ENCODE measurements at regions not wholly inside any gene's neighbourhood (a gene's known extent, or its start where the extent isn't known, plus 50 kb on each side); places are given as distances from the start of the nearest gene placed in this dataset.

- no peak for DNase-seq (ENCODE audit: low read depth)
Measured at GRCh38 chr2:219692521-219692920, 65.1 kb downstream of the SLC4A3 start.

GRCh38 chr2:219695145-219695709, 67.8 kb downstream of the SLC4A3 start:
- no peak for DNase-seq (ENCODE audit: low read depth)

- DNase-seq (ENCODE audit: low read depth): no peak
Measured at GRCh38 chr2:219697811-219698747, 70.6 kb downstream of the SLC4A3 start.

- DNase-seq (ENCODE audit: low read depth): no peak
Measured at GRCh38 chr2:219698748-219699439, 71.5 kb downstream of the SLC4A3 start.

GRCh38 chr2:219699440-219699821, 72.0 kb downstream of the SLC4A3 start:
- DNase-seq (ENCODE audit: low read depth): no peak

GRCh38 chr2:219701847-219702634, 74.6 kb downstream of the SLC4A3 start:
- DNase-seq (ENCODE audit: low read depth): peak; percentile 47

GRCh38 chr2:219702796-219703545, 75.5 kb downstream of the SLC4A3 start:
- peak; percentile 79 for DNase-seq (ENCODE audit: low read depth)

- DNase-seq (ENCODE audit: low read depth): no peak
Measured at GRCh38 chr2:219704878-219705277, 77.4 kb downstream of the SLC4A3 start.

- DNase-seq (ENCODE audit: low read depth): peak; percentile 71
Measured at GRCh38 chr2:219706823-219707281, 79.4 kb downstream of the SLC4A3 start.

GRCh38 chr2:219707496-219708285, 80.3 kb downstream of the SLC4A3 start:
- DNase-seq (ENCODE audit: low read depth): peak; percentile 95

GRCh38 chr2:219709331-219709761, 81.9 kb downstream of the SLC4A3 start:
- DNase-seq (ENCODE audit: low read depth): no peak

GRCh38 chr2:219713110-219713509, 85.7 kb downstream of the SLC4A3 start:
- peak; percentile 83 for DNase-seq (ENCODE audit: low read depth)

GRCh38 chr2:219714681-219715400, 87.4 kb downstream of the SLC4A3 start:
- no peak for DNase-seq (ENCODE audit: low read depth)

- peak; percentile 72 for DNase-seq (ENCODE audit: low read depth)
Measured at GRCh38 chr2:219718066-219718465, 90.6 kb downstream of the SLC4A3 start.

- DNase-seq (ENCODE audit: low read depth): no peak
Measured at GRCh38 chr2:219719521-219719920, 92.1 kb downstream of the SLC4A3 start.

- no peak for DNase-seq (ENCODE audit: low read depth)
Measured at GRCh38 chr2:219720956-219721355, 93.5 kb downstream of the SLC4A3 start.

GRCh38 chr2:219722276-219722879, 94.9 kb downstream of the SLC4A3 start:
- DNase-seq (ENCODE audit: low read depth): peak; percentile 89

- no peak for DNase-seq (ENCODE audit: low read depth)
Measured at GRCh38 chr2:219723311-219723710, 95.9 kb downstream of the SLC4A3 start.

GRCh38 chr2:219724628-219725027, 97.2 kb downstream of the SLC4A3 start:
- peak; percentile 98 for DNase-seq (ENCODE audit: low read depth)

Data from amniotic epithelial cell (primary cell).